Stimulated activated naive B cell treated with anti-CD40 and anti-IgM and Interleukin-4, amounts not matched to agents 10 μg/mL and 1 μg/mL and 100 μg/mL, for 72 hours (primary cell): ENCODE measurements at regions not wholly inside any gene's neighbourhood (a gene's known extent, or its start where the extent isn't known, plus 50 kb on each side); places are given as distances from the start of the nearest gene placed in this dataset.

ENCODE experiments used
- ATAC-seq, 2 donors: fragments of 150-1000 bp; cut with Tn5 transposase; replicated peaks; 2 replicates each; pipeline ENCODE4 v1.10.0; 2021; ENCODE audit warnings: moderate library complexity in 1 of 2
- DNase-seq: peaks from one replicate; pipeline ENCODE4 v3.0.0; 2021
- H3K27ac Mint-ChIP-seq: one replicate; pipeline ENCODE4 v1.8.0; 2022; ENCODE audit warnings: mild to moderate bottlenecking, mixed read lengths
- H3K27me3 Mint-ChIP-seq, 2 donors: one replicate each; pipeline ENCODE4 v1.8.0; 2022; ENCODE audit warnings: mixed read lengths in 2 of 2
- H3K36me3 Mint-ChIP-seq, 2 donors: one replicate each; pipeline ENCODE4 v1.8.0; 2022; ENCODE audit warnings: mixed read lengths in 2 of 2, mild to moderate bottlenecking in 1 of 2
- H3K4me1 Mint-ChIP-seq, 2 donors: one replicate each; pipeline ENCODE4 v1.8.0; 2022; ENCODE audit warnings: mixed read lengths in 2 of 2, mild to moderate bottlenecking in 1 of 2
- H3K4me3 Mint-ChIP-seq, 2 donors: one replicate each; pipeline ENCODE4 v1.8.0; 2022; ENCODE audit warnings: mild to moderate bottlenecking in 2 of 2, mixed read lengths in 2 of 2, moderate library complexity in 1 of 2
- H3K9me3 Mint-ChIP-seq, 2 donors: one replicate each; pipeline ENCODE4 v1.8.0; 2022; ENCODE audit warnings: mixed read lengths in 2 of 2, mild to moderate bottlenecking in 1 of 2

- Mint-ChIP-seq H3K27me3 (no peaks in the 10 kb centered on the region), H3K9me3 (peaks cover 4% of the 10 kb centered on the region in 2 donors), H3K4me3 (peak overlapping the region in 1 of 2 donors; percentile 63), H3K27ac (peak overlapping the region; percentile 75), H3K4me1 (peaks cover 23 to 61% of the 10 kb centered on the region in 2 donors), H3K36me3 (peaks cover 8 to 12% of the 10 kb centered on the region in 2 donors)
- no peak for DNase-seq
- no peak for ATAC-seq
Observed at GRCh38 chr2:144268036-144268678, 251.8 kb downstream of the ZEB2 start.

GRCh38 chr2:144267239-144267638, 252.7 kb downstream of the ZEB2 start:
- ATAC-seq (peak; percentile 99), DNase-seq (peak; percentile 32)
- peaks cover 20 to 61% of the 10 kb centered on the region in 2 donors for H3K4me1 Mint-ChIP-seq
- H3K4me3 Mint-ChIP-seq = peak overlapping the region; percentile 63 to 64
- no peaks in the 10 kb centered on the region for H3K27me3 Mint-ChIP-seq
- peaks cover 4% of the 10 kb centered on the region in 2 donors for H3K9me3 Mint-ChIP-seq
- peak overlapping the region; percentile 87 for H3K27ac Mint-ChIP-seq
- H3K36me3 Mint-ChIP-seq = peaks cover 8 to 11% of the 10 kb centered on the region in 2 donors

DNA sequence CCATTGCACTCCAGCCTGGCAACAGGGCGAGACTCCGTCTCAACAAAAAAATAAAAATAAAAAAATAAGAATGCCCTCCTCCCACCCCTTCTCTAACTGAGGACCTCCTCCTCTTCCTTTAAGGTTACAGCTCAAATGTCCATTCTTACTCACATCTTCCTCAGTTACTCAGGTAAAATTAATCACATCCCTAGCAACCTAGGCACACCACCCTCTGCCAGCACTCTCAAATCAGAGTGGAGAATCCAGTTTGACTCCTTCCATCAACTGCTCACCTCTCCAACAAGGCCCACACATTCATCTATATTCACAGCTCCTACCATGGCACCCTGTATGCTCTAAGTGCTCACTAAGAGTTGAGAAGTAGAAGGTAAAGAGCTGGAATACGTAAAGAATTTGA, 254.3 kb downstream of the ZEB2 start:
- Mint-ChIP-seq H3K27me3 (no peaks in the 10 kb centered on the region), H3K36me3 (peaks cover 8 to 13% of the 10 kb centered on the region in 2 donors), H3K9me3 (peaks cover 4% of the 10 kb centered on the region in 2 donors), H3K4me3 (no peak overlapping the region), H3K27ac (peak overlapping the region; percentile 2), H3K4me1 (peaks cover 19 to 47% of the 10 kb centered on the region in 2 donors)
- ATAC-seq = no peak
- DNase-seq = no peak

DNA sequence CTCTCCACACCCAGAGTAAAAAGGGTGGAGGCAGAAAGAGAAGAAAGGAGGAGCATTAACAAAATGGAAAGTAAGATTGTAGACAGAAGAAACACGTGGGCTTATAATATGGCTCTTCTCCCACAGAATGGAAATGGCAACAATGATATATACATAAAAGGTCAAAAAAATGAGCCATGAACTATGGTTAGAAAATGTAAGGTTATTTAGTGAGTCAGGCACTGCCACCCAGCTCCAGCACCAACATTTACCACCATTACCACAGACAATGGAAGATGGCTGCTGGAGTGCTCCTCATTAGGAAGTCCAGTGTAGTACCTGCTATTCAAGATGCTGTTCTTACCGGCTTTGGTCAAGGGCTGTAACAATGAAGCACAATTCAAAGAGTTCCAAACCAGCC, 258.0 kb downstream of the ZEB2 start:
- Mint-ChIP-seq H3K9me3 (peaks cover 16 to 18% of the 10 kb centered on the region in 2 donors), H3K27ac (no peak overlapping the region), H3K36me3 (peaks cover 26 to 34% of the 10 kb centered on the region in 2 donors), H3K4me1 (peaks cover 14 to 38% of the 10 kb centered on the region in 2 donors), H3K27me3 (no peaks in the 10 kb centered on the region), H3K4me3 (no peak overlapping the region)
- no peak for DNase-seq
- no peak for ATAC-seq

- H3K4me3 Mint-ChIP-seq = no peak overlapping the region
- no peak overlapping the region for H3K27ac Mint-ChIP-seq
- DNase-seq = no peak
- H3K9me3 Mint-ChIP-seq = peaks cover 17 to 21% of the 10 kb centered on the region in 2 donors
- H3K27me3 Mint-ChIP-seq = no peaks in the 10 kb centered on the region
- ATAC-seq = no peak
- H3K4me1 Mint-ChIP-seq = peaks cover 13 to 38% of the 10 kb centered on the region in 2 donors
- peaks cover 28 to 36% of the 10 kb centered on the region in 2 donors for H3K36me3 Mint-ChIP-seq
Observed at GRCh38 chr2:144261336-144261735, 258.6 kb downstream of the ZEB2 start.

DNA sequence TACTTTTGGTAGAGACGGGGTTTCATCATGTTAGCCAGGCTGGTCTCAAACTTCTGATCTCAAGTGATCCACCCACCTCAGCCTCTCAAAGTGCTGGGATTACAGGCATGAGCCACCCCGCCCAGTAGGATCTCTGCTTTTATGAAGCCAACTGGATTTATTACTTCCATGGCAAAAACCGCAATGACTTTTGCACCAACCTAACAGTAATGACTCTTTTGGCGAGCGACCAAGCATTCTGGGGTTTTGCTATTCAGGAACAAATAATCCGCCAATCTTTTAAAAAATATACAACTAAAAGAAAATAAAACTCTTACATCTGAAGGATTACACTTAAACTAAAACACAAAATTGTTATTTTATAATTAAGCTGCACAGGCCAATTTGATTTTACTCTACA, 260.6 kb downstream of the ZEB2 start:
- Mint-ChIP-seq H3K27me3 (no peaks in the 10 kb centered on the region), H3K9me3 (peaks cover 22 to 24% of the 10 kb centered on the region in 2 donors), H3K4me1 (peaks cover 8 to 24% of the 10 kb centered on the region in 2 donors), H3K36me3 (peaks cover 33 to 40% of the 10 kb centered on the region in 2 donors), H3K27ac (no peak overlapping the region), H3K4me3 (no peak overlapping the region)
- DNase-seq (no peak), ATAC-seq (no peak)

DNA sequence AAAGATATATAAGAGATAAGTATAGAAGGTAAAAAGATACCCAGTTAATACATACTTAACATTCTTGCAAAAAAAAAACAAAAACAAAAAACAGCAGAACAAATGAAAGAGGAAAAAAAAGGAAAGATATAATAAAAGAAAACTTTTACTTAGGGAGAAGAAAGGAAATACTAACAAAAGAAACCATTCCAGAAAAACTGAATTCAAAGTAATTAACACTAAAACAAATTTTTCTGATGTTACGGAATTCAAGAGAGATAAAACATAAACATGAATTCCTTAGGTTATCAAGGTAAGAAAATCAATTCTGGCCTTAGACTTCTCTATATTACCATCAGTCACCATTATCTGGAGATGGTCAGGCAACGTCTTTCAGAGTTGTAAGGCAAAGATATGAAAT, 261.8 kb downstream of the ZEB2 start:
- Mint-ChIP-seq H3K36me3 (peaks cover 39 to 46% of the 10 kb centered on the region in 2 donors), H3K4me3 (no peak overlapping the region), H3K9me3 (peaks cover 26 to 27% of the 10 kb centered on the region in 2 donors), H3K27ac (no peak overlapping the region), H3K27me3 (no peaks in the 10 kb centered on the region), H3K4me1 (peaks cover 8 to 14% of the 10 kb centered on the region in 2 donors)
- ATAC-seq = no peak
- DNase-seq = no peak

DNA sequence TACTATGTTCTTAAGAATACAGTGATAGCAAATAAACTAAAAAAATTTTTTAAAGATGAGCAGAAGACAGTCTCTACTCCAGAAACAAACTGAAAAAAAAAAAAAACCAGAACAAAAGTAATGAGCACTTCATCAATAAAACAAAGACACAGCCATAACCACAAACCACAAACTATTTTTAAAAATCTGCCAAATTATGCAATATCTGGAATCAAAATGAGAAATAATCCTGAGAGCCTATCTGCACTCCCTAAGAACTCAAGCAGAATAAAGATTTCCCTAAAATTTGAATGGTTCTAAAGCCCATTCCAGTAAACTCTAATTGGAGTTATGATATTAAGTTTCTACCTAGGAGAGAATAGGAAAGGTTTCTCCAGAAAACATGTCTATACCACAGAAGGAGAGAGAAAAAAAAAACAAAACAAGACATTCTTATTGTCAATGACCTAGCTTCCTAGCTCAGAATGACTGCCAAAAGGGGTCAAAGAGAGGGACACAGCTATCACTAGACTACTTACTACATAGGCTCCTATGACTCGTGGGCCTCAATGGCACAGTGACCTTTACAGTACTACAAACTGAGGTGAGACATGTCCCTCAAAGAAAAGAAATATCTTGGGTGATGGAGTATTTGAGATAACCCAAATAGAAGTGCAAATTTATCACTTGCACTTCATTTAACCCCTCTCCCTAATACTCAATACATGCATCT, 262.8 kb downstream of the ZEB2 start:
- no peak for DNase-seq
- Mint-ChIP-seq H3K4me3 (no peak overlapping the region), H3K9me3 (peaks cover 31 to 34% of the 10 kb centered on the region in 2 donors), H3K4me1 (peaks cover 8 to 14% of the 10 kb centered on the region in 2 donors), H3K27ac (peak overlapping the region; percentile 4), H3K27me3 (no peaks in the 10 kb centered on the region), H3K36me3 (peaks cover 47 to 52% of the 10 kb centered on the region in 2 donors)
- ATAC-seq = no peak

- Mint-ChIP-seq H3K4me1 (peaks cover 5 to 14% of the 10 kb centered on the region in 2 donors), H3K27me3 (no peaks in the 10 kb centered on the region), H3K9me3 (peaks cover 31 to 34% of the 10 kb centered on the region in 2 donors), H3K27ac (no peak overlapping the region), H3K36me3 (peaks cover 49 to 50% of the 10 kb centered on the region in 2 donors), H3K4me3 (no peak overlapping the region)
- DNase-seq (no peak), ATAC-seq (no peak)
Observed at GRCh38 chr2:144254342-144255235, 265.3 kb downstream of the ZEB2 start.

GRCh38 chr2:144253743-144254142, 266.2 kb downstream of the ZEB2 start:
- no peak overlapping the region for H3K27ac Mint-ChIP-seq
- ATAC-seq (no peak), DNase-seq (no peak)
- no peaks in the 10 kb centered on the region for H3K27me3 Mint-ChIP-seq
- peaks cover 46 to 50% of the 10 kb centered on the region in 2 donors for H3K36me3 Mint-ChIP-seq
- H3K4me3 Mint-ChIP-seq = no peak overlapping the region
- peaks cover 31 to 34% of the 10 kb centered on the region in 2 donors for H3K9me3 Mint-ChIP-seq
- H3K4me1 Mint-ChIP-seq = peaks cover 7 to 14% of the 10 kb centered on the region in 2 donors

DNA sequence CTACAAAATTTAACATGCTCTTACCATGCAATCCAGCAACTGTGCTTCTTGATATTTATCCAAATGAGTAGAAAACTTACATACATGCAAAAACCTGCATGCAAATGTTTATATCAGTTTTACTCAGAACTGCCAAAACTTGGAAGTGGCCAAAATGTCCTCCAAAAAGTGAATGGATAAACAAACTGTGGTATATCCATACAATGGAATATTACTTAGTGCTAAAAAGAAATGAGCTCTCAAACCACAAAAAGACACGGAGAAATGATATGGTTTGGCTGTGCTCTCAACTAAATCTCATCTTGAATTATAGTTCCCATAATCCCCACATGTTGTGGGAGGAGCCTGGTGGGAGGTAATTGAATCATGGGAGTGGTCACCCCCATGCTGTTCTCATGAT, 267.2 kb downstream of the ZEB2 start:
- DNase-seq (no peak), ATAC-seq (no peak)
- Mint-ChIP-seq H3K4me3 (no peak overlapping the region), H3K27me3 (no peaks in the 10 kb centered on the region), H3K4me1 (peaks cover 9 to 16% of the 10 kb centered on the region in 2 donors), H3K27ac (no peak overlapping the region), H3K36me3 (peaks cover 35 to 40% of the 10 kb centered on the region in 2 donors), H3K9me3 (peaks cover 23 to 30% of the 10 kb centered on the region in 2 donors)

- peaks cover 15 to 21% of the 10 kb centered on the region in 2 donors for H3K36me3 Mint-ChIP-seq
- DNase-seq (no peak), ATAC-seq (no peak)
- H3K27me3 Mint-ChIP-seq = no peaks in the 10 kb centered on the region
- no peak overlapping the region for H3K27ac Mint-ChIP-seq
- peaks cover 9 to 16% of the 10 kb centered on the region in 2 donors for H3K9me3 Mint-ChIP-seq
- H3K4me1 Mint-ChIP-seq = peaks cover 6 to 8% of the 10 kb centered on the region in 2 donors
- no peak overlapping the region for H3K4me3 Mint-ChIP-seq
Observed at GRCh38 chr2:144249035-144249637, 270.8 kb downstream of the ZEB2 start.

DNA sequence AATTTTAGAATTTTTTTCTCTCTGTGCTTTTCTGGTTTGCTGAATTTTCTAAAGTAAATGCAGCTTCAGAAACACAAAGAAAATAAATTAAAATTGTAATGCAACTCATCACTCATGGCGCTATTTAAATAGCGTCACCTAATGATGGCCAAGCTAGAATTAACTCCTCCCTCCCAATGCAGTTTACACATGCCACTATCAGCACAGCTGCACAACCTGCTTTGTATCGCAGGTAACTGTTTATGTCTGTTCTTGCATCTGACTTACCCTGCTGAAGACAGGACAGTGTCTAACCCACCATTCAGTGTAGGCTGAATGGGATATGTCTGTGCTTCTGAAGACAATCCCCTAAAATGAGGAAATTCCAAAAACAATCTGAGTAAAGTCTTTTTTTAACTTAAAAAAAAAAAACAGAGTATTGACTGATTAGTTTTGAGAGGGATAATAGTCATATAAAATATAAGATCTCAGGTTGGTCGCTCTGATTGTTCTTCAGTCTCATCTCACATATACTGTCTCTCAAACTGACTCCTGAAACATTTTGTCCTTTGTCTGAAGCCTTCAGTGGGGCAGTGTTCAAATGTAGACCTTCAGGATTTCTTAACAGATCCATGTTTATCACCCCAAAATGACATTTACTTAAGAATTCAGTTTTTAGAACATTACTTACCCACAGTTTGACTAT, 271.4 kb downstream of the ZEB2 start:
- H3K4me3 Mint-ChIP-seq = no peak overlapping the region

More for the DNA sequence above, 271.4 kb downstream of the ZEB2 start:
- Mint-ChIP-seq H3K27ac (no peak overlapping the region), H3K9me3 (peaks cover 8 to 15% of the 10 kb centered on the region in 2 donors), H3K27me3 (no peaks in the 10 kb centered on the region), H3K4me1 (peaks cover 7 to 12% of the 10 kb centered on the region in 2 donors), H3K36me3 (peaks cover 12 to 20% of the 10 kb centered on the region in 2 donors)
- ATAC-seq = no peak
- no peak for DNase-seq
